ENCODE measurements at regions not wholly inside any gene's neighbourhood (a gene's known extent, or its start where the extent isn't known, plus 50 kb on each side); places are given as distances from the start of the nearest gene placed in this dataset.
A peak's percentile ranks its signal among the peaks of the same experiment; 100 is the strongest.

DNA sequence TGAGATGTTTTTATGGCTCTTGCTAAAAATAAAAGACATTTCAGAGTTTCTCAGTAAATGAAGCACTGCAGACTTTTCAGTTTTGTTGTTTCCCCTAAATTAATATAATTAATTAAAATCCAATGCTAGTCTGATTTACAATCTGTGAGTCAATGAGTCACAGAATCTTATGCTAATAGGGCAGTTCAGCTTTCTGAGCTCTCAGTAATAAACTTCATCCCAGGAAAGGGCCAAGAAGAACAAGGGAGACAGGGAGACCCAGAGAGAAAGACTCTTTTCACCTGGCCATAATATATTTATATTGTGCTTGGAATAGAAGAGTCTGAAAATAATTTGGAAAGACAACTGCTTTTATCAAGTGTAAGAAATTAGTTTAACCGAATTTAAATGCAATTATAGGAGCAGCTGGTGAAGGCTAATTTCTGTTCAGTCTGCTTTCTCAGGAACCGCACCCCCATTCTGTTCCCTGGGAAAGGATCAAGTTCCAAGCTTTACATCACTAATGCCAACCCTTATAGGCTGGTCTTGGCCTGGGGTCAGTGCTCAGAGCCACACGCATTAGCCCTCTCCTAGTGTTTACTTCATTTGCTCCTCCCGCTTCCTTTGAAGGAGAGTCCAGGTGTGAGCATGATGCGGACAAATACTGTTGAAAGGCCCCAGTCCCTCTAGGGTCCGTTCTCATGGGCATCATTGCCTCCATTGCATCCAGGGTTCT, 145.6 kb downstream of the ZBTB18 start:
- no peak for DNase-seq

DNA sequence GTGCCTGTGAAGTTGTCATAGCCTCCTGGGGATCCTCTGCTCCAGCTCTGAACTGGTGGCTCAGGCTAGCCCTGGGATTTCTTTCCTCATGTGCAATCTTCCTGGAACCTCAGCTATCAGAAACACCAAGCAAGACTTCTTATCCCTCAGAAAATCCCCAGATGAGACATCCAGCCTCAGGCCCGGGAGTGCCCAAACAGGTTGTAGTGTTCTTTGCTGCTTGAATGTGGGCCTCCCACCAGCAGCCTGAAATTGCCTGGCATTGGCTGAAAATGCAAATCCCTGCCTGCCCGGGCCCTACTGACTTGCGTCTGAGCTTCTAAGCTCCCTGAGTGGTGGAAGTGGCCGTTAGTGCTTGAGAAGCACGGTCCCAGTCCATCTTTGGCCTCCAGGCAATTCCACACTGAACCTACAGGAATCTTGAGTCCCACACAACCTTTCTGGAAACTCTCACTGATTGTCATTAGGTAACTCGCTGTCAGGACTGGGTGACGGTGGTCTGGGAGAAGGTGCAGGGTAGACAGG, 146.8 kb downstream of the ZBTB18 start:
- no peak for DNase-seq

DNA sequence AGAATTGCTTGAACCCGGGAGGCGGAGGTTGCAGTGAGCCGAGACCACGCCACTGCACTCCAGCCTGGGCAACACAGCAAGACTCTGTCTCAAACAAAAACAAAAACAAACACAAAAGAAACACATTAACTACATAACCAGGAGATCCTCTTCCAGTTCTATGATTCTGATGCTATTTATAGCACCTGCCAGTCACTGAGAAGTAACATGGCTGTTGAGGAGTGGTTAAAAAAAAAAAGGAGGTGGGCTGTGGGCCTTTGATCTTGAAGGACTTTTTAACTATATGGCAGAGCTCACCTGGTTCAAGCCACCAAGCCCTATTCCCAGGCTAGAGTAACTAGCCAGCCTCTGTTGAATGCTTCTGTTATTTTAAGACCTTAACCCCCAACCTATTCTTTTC, 148.8 kb downstream of the ZBTB18 start:
- DNase-seq, result no peak

DNA sequence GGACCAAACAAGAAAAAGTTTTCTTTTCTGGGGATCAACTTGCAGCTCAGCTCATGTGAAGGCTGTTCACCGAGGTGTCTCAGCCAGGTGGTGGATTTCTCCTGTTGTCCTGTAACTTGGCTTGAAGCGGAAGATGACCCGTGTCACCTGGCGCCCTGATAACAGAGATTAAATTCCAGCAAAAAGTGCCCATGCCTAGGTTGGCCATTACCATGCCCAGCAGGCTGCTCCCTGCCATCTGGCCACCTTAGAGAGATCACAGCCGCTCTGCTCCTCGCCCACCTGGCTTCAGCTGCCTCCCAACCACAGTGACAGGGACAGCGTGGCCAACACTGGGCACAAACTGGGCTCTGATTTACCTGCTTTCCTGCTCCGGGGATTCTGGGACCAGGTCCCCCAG, 149.5 kb downstream of the ZBTB18 start:
- DNase-seq, result no peak

DNA sequence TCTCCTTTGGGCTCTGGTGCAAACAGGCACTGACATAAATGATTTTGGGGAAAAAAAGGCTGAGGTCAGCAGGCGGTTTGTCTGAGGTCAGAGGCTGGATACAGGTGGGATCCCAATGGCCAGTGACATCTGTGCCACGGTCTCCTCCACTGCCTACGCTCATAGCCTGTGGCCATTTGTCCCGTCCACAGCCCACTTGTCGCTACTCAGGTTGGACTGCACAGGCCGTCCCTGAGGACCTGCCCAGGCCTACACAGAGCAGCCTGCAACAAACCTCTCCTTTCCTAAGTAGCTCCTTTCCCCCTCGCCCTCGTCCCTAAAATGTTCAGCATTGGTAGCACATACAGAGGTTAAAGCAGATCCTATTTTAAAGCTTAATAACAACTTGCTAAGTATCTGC, 150.7 kb downstream of the ZBTB18 start:
- no peak for DNase-seq

DNA sequence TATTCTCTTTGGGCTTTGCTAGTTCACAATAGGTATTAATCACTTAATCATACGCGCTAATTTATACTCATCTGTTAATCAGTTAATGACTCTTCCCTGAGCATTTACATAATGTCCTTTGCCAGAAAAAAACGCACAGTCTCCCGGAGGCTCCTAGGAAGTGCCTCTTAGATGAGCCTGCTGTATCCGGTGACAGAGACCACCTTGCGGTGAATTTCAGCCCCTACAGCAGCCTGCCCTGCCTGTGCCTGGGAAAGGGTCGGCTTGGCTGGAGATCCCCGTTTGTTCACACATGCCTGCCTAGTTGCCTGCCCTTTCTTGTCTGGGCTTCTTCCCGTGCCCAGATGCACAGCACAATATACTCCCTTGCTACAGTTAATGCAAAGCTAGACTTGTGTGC, 152.9 kb downstream of the ZBTB18 start:
- no peak for DNase-seq

DNA sequence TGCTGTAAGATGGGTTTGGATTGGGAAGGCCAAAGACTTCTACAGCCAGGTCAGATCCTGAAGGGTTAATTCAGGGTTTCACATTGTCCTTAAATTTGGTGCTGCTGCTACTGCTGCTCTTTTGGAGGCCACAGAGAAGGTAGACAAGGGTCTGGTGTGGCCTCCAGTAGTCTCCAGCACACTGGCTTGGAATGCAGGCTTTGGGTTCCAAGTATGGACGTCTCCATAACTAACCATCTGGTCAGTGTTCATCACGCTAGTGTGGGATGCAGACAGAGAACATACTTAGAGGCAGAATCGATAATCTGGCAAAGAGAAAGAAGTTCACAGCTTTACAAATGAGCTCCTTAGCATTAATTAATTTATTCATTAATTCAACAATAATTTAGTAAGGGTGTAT, 154.1 kb downstream of the ZBTB18 start:
- DNase-seq, result no peak

DNA sequence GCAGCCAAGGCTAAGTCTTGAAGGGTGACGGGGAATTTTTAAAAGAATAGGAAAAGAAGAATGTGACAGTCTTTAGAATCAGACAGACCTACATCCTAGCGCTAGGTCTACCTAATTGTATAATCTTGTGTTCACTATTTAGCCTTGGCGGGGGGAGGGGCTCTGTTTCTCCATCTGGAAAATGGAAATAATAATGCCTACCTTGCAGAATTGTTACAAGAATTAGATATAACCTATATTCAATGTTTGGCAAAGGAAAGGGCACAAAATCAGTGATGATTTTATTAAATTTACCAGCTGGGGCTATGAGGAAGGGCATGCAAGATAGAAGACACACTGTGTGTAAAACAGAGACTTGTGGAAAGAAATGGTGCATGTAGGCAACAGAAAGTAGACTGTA, 154.8 kb downstream of the ZBTB18 start:
- DNase-seq, result no peak

DNA sequence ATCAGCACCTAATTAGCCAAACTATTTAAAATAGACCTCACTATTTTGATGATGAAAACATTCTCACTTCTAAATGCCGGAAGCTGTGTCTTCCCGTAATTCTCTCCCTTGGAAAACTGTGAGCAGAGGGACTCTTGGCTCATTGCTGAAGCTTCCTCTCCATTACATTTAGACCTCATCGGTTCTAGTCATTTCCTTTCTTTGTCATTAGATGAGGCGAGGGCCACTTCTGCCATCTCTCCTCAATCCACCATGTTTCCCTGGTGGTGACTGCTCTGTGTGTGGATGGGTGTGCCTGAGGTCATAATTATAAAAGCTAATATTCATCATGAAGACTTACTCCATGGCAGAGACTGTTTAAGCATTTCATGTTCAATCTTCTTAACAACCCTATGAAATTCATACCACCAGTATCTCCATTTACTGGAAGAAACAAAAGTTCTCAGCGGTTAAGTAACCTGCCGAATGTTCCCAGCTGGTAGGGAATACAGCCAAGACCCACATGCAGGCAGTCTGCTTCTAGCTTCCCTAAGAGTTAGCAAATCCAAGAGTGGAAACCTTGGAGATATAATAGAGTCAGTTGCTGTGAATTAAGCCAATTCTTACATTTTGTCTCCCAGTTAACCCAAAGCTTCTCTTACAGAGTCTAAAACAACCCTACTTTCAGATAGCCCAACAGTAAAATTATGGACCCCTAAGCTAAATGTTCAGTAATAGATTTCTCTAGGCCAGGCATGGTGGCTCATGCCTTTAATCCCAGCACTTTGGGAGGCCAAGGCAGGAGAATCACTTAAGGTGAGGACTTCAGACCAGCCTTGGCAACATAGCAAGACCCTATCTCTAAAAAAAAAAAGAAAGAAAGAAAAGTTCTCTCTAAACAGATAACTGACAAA, 156.2 kb downstream of the ZBTB18 start:
- no peak for DNase-seq

DNA sequence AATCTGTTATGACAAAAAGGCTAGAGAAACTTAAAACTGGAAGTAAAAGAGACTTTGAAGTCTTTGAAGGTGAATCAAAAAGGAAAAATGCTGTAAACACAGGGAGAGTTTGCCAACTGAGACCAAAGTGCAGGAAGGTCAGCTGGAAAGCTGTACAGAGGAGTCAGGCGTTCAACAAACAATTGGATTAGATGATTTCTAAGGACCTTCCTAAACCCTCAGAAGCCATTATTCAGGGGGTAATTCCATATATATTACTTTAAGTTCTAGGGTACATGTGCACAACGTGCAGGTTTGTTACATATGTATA, 156.8 kb downstream of the ZBTB18 start:
- DNase-seq, result no peak

DNA sequence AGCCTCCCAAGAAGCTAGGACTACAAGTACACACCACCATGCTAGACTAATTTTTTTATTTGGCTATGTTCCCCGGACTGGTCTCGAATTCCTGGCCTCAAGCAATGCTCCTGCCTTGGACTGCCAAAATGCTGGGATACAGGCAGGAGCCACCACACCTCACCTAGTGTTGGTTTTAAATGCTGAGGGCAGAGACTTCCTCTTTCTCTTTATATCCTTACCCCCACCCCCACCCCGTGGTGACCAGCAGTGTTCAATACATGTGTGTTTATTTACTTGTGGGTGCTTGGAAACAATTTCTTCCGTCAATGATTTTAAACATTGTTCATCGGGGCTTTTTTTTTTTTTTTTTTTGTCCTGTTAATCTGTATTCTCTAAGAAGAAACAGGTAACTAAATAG, 158.9 kb downstream of the ZBTB18 start:
- no peak for DNase-seq

DNA sequence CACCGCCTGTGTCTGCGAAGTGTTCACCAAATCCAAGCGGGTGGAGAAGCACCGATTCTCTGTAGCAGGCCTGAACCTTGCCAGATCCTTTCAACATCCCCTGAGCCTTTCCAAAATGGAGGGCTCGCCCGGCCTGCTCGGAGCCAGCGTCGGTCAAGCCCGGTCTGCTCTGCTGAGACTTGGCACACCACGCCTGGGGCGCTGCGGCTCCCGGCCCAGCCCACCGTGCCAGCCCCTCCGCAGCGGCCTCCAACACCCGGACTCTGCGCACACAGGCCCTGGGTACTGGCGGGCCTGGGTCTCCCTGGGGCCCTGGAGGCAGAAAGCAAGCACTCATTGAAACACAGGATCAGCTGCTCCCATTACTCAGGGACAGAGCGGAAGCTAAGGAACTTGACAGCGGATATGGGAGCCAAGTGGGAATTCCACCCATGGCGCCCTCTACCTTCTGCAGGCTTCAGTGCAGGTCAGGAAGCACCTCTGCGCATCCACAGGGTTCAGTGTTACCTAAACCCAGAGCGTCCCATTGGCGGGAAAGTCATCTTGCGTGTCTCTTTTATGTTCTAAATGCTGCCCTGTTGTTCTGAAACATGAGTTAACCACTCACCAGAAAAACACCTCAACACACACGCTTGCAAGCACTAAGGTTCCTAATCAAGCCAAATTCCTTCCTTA, 159.9 kb downstream of the ZBTB18 start:
- DNase-seq, result no peak

DNA sequence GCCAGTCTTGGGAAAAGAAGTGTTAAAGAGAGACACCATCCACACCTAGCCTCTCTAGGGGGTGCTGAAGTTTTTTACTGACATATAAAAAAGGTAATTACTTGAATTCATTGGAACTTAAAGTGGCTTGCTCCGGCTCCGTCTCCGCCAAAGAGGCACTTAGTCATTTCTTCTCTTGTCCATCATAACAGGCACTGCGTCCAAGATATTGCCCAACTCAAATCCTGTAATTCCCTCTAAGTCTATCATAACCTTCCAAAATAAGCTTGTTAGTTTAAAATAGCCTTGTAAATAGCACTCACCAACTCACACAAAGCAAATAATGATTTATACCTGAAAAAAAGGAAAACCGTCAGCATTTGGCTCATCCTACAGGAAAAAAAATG, 160.5 kb downstream of the ZBTB18 start:
- DNase-seq, result no peak

DNA sequence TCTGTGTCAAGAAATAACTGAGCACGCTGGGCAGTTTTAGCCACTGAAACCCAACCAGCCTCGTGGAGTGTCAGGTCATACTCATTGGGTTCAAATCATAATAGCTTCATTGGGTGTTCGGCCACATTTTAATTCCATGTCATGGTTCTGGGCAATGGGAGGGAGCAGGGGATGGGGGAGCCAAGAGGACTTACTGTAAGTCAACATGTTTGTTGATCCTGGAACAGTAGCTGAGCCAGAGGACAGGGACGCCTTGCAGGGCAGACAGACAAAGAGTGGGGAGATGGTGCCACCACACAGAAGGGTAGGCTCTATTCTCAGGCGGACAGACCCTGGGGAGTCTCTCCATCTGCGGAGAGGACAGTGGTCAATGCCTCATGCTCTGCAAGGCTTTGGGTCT, 161.1 kb downstream of the ZBTB18 start:
- peak in 4 of 56 donors; percentile 6 to 36 (median 20) for DNase-seq

DNA sequence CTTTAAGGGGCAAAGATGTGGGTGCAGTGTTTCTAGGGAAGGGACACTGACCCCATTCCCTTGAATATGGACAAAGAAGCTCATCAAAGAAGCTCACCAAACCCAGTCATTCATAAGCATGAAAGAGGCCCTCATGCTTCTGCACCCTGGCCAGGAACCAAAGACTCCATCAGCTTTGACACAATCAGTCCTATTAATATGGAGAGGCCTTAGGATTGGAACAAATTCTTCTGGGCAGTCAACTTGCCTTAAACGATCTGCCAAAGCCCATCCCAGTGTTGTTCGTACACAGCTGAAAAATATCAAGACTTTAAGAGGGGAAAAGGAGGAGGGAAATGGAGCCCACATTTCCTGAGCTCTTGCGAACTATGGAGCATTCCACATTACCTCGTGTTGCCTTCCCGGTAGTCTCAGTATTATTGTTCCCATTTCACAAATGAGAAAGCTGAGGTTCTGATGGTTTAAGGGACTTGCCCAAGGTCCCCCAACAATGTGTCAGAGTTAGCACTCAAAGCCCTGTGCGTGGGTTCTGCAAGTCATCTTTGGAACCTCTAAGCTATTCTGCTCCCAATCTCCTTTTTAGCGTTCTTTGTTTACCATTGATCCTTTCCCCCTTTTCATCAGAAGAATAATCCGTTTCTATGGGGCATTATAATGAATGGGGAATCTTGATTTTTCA, 161.9 kb downstream of the ZBTB18 start:
- peak in 39 of 56 donors; percentile 8 to 82 (median 38) for DNase-seq

DNA sequence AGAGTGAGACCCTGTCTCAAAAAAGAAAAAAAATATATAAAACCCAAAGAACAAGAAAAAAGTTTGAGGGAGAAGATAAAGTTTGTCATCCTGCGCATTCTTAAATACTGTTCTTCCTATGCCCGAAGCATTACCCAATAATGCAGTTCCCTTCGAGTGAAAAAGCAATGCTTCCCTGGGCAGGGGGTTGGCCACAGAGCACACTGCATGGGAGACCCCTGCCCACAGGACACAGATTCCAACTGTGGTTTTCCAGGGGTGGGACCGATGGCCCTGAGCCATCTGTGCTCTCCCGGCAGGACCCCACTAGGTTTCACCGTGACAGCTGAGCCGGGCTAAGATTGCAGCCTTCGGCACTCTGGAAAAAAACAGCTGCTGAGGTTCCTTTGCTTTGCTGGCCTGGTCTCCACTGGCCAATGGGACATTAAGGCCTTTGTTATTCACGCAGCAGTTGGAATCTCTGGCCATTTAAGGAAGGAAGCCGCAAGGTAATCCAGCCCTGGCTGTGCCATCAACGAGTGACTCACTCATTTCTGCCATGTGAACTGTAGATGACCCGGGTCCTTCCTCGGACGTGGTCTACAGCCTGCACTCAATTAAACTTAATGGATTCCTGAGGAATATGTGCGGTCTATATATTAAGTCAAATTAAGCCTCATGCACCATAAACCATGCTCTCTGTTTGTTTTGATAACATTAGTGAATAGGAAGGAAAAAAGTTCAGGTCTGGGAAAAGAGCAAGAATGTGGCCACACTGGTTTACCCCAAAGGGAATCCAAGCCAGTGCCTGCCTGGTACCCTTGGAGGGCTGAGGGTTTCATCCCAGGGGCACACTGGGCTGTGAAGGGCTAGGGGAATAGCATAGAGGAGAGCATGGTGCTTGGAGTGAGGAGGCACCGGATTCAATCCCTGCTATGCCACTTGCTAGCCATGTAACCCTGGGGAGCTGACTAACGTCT, 163.2 kb downstream of the ZBTB18 start:
- DNase-seq, result no peak

DNA sequence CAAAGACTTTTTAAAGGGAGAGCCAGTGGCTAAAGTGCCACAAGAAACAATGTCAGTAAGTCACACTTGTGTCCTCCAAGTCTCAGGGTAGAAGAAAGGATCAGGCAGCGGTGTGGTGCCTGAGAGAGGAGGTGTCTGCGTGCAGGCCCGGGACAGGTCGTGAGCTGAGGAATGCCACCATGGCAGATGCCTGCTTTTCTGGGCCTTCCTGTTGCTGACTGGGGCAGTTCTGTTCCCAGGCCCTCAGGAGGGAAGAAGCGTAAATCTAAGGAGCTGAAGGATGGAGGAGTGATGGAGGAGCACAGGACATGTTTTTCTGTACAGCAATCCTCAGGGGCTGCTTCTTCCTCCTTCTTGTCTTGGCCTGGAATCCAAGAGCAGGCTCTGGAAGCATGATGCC, 165.8 kb downstream of the ZBTB18 start:
- no peak for DNase-seq

DNA sequence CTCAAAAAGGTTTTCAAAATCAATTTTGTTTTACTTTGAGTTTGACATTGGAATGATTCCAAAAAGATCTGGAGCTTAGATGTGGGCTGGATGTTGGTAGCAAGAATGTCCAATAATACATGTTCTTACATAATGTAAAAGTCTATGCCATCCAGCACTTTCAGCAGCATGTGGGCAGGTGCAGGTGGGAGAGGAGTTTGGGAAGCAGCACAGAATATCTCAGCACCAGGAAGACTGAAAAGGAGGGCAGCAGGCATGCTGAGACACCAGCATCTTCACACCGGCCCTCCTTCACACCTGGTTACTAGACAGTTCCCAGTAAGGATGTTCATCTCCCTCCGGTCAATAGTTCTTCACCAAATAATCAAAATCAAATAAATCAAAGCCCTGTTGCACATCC, 166.6 kb downstream of the ZBTB18 start:
- DNase-seq, result peak in 3 of 56 donors; percentile 3 to 24 (median 20)

DNA sequence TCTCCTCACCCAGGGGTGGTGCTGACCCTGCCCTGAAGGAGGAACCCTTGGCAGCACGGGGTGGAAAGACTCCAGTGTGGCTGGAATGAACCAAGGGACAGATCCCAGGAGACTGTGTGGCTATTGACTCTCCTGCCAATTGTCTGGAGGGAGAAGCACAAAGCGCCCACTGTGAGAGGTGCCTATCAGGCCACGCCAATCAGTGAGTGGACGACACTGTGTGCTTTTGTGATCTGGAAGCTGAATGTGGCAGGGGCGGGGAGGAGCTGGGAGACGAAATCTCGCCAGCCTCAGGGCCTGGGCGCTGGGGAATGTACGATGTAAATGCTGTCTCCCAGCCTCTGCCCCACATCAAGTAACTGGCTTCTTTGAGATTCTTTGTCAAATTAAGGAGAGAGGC, 167.1 kb downstream of the ZBTB18 start:
- DNase-seq, result peak in 51 of 56 donors; percentile 9 to 86 (median 58)

DNA sequence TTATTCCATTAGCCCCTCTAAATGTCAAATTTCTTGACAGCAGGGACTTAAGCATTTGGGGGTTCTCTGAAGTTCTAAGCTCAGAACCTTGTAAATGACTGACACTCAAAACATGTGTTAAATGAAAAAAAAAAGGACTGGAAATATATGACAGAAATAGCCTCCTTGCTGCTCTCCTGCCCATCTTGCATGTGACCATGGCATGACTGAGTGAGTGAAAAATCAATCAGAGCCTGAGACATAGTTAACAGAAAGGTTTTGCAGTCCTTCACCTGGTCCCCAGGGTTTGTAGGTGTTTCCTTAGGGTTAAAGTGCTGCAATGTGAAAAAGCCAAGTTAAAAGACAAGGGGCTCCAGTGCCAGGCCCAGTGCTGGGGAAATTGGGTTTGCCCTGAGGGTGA, 168.1 kb downstream of the ZBTB18 start:
- DNase-seq, result no peak

All from nucleus accumbens (tissue), 56 donors.